ENCODE measurements at regions not wholly inside any gene's neighbourhood (a gene's known extent, or its start where the extent isn't known, plus 50 kb on each side); places are given as distances from the start of the nearest gene placed in this dataset.

DNA sequence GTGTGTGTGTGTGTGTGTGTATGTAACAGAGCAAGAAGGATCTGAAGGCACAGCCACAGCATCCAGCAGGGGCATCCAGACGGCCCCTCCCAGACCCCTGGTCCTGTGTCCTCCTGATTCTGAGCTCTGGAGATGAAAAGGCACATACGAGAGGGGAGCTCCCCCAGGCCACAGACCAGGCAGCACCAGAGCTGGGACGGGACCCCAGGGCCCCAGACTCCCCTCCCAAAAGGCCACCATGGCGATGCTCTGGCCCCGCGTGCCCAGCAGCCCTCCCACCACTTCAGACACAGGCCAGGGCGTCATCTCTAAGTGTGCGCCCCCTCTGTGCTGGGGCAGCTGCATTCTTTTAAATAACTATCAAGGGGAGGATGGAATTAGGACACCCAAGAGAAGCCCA is 245.8 kb downstream of the MATN1 start:
- peaks cover 11% of the 10 kb centered on the region; the same call in 1 of the 2 replicates for H3K9me3 ChIP-seq (ENCODE audit: control insufficient read depth, insufficient read depth, low read length)
- H3K36me3 ChIP-seq (ENCODE audit: control insufficient read depth, low read length) = no peaks in the 10 kb centered on the region
- H3K4me2 ChIP-seq (ENCODE audit: low read length) = no peak overlapping the region
- no peaks in the 10 kb centered on the region for H3K9me2 ChIP-seq (replicated peaks; ENCODE audit: control insufficient read depth, low read length)
- no peaks in the 10 kb centered on the region for H3F3A ChIP-seq (ENCODE audit: control insufficient read depth, insufficient read depth)
- H4K20me1 ChIP-seq (ENCODE audit: control insufficient read depth, insufficient read depth, low read depth, low read length) = no peaks in the 10 kb centered on the region
- no peak overlapping the region for H3K27ac ChIP-seq (ENCODE audit: low read depth, low read length)
- peaks cover 6% of the 10 kb centered on the region for H3K27me3 ChIP-seq (ENCODE audit: control insufficient read depth, low read length)
- H3K4me1 ChIP-seq (ENCODE audit: control insufficient read depth, low read length) = no peaks in the 10 kb centered on the region
- TF ChIP-seq EZH2phosphoT487 (IDR thresholded peaks at IDR 0.05; ENCODE audit: borderline replicate concordance, low read length) = no peak
- TF ChIP-seq, protein P1, sequence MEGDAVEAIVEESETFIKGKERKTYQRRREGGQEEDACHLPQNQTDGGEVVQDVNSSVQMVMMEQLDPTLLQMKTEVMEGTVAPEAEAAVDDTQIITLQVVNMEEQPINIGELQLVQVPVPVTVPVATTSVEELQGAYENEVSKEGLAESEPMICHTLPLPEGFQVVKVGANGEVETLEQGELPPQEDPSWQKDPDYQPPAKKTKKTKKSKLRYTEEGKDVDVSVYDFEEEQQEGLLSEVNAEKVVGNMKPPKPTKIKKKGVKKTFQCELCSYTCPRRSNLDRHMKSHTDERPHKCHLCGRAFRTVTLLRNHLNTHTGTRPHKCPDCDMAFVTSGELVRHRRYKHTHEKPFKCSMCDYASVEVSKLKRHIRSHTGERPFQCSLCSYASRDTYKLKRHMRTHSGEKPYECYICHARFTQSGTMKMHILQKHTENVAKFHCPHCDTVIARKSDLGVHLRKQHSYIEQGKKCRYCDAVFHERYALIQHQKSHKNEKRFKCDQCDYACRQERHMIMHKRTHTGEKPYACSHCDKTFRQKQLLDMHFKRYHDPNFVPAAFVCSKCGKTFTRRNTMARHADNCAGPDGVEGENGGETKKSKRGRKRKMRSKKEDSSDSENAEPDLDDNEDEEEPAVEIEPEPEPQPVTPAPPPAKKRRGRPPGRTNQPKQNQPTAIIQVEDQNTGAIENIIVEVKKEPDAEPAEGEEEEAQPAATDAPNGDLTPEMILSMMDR (IDR thresholded peaks at IDR 0.05; ENCODE audit: low read depth, low read length, poor library complexity, severe bottlenecking) = no peak
- no peak overlapping the region for H3K4me3 ChIP-seq (ENCODE audit: low read length)
- H3K79me2 ChIP-seq (ENCODE audit: control insufficient read depth, low read length) = no peaks in the 10 kb centered on the region

DNA sequence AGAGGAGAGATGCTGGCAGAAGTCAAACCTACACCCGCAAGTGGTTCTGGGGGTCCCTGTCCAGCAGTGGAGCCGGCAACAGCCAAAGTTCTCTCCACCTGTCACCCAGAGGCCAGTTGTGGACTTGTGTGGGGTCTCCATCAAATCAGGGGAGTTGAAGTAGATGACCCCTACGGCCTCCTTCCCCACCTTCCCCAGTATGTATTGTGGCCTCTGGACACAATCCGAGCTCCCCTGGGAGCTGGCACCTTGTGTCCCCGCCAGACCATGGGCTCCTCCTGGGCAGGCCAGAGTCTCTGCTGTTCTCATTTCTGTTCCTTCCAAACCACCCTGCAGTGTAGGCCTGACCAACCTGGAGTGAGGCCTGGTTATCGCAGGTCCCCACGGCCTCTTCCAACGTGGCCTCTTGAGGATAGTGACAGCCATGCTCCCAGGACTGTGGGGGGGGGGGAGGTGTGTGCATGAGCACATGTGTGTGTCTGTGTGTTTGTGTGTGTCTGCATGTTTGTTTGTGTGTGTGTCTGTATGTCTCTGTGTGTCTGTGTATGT is 246.4 kb downstream of the MATN1 start:
- no peaks in the 10 kb centered on the region for H3K79me2 ChIP-seq (ENCODE audit: control insufficient read depth, low read length)
- H3K27ac ChIP-seq (ENCODE audit: low read depth, low read length) = no peak overlapping the region
- H3K9me2 ChIP-seq (replicated peaks; ENCODE audit: control insufficient read depth, low read length) = no peaks in the 10 kb centered on the region
- H3K9me3 ChIP-seq (ENCODE audit: control insufficient read depth, insufficient read depth, low read length) = peaks cover 9% of the 10 kb centered on the region; the same call in 1 of the 2 replicates
- H3K4me3 ChIP-seq (ENCODE audit: low read length) = no peak overlapping the region
- H3F3A ChIP-seq (ENCODE audit: control insufficient read depth, insufficient read depth) = no peaks in the 10 kb centered on the region
- H4K20me1 ChIP-seq (ENCODE audit: control insufficient read depth, insufficient read depth, low read depth, low read length) = no peaks in the 10 kb centered on the region
- peaks cover 6% of the 10 kb centered on the region for H3K27me3 ChIP-seq (ENCODE audit: control insufficient read depth, low read length)
- H3K4me2 ChIP-seq (ENCODE audit: low read length) = no peak overlapping the region
- H3K36me3 ChIP-seq (ENCODE audit: control insufficient read depth, low read length) = no peaks in the 10 kb centered on the region
- H3K4me1 ChIP-seq (ENCODE audit: control insufficient read depth, low read length) = no peaks in the 10 kb centered on the region
- TF ChIP-seq EZH2phosphoT487 (IDR thresholded peaks at IDR 0.05; ENCODE audit: borderline replicate concordance, low read length) = no peak
- TF ChIP-seq, protein P1 (IDR thresholded peaks at IDR 0.05; ENCODE audit: low read depth, low read length, poor library complexity, severe bottlenecking) = no peak

DNA sequence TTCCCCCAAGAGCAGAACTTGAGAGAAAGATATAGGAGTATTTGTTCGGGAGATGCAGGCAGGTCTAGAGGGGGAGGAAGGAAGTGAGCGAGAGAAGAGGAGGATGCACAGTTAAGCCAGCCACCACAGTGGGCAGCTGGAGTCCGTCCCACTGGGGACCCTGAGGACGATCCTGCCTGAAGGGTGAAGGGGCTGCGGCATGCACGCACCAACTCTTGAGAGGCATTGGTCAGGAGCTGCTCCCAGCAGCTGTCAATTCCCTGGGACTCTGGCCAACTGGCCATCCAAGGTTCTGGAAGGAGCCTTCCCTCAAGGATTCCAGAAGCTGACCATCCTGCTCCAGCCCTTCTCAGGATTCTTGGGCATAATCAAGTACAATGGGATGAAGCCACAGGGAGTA is 246.9 kb downstream of the MATN1 start:
- no peak overlapping the region for H3K27ac ChIP-seq (ENCODE audit: low read depth, low read length)
- no peaks in the 10 kb centered on the region for H3F3A ChIP-seq (ENCODE audit: control insufficient read depth, insufficient read depth)
- no peak overlapping the region for H3K4me3 ChIP-seq (ENCODE audit: low read length)
- no peaks in the 10 kb centered on the region for H3K79me2 ChIP-seq (ENCODE audit: control insufficient read depth, low read length)
- peaks cover 6% of the 10 kb centered on the region for H3K27me3 ChIP-seq (ENCODE audit: control insufficient read depth, low read length)
- H4K20me1 ChIP-seq (ENCODE audit: control insufficient read depth, insufficient read depth, low read depth, low read length) = no peaks in the 10 kb centered on the region
- H3K4me1 ChIP-seq (ENCODE audit: control insufficient read depth, low read length) = no peaks in the 10 kb centered on the region
- no peaks in the 10 kb centered on the region for H3K36me3 ChIP-seq (ENCODE audit: control insufficient read depth, low read length)
- no peaks in the 10 kb centered on the region for H3K9me2 ChIP-seq (replicated peaks; ENCODE audit: control insufficient read depth, low read length)
- peaks cover 4% of the 10 kb centered on the region; the same call in 1 of the 2 replicates for H3K9me3 ChIP-seq (ENCODE audit: control insufficient read depth, insufficient read depth, low read length)
- TF ChIP-seq EZH2phosphoT487 (IDR thresholded peaks at IDR 0.05; ENCODE audit: borderline replicate concordance, low read length) = no peak
- TF ChIP-seq, protein P1 (IDR thresholded peaks at IDR 0.05; ENCODE audit: low read depth, low read length, poor library complexity, severe bottlenecking) = no peak
- H3K4me2 ChIP-seq (ENCODE audit: low read length) = no peak overlapping the region
